HCT116 (cell line): ENCODE measurements at regions not wholly inside any gene's neighbourhood (a gene's known extent, or its start where the extent isn't known, plus 50 kb on each side); places are given as distances from the start of the nearest gene placed in this dataset.

ENCODE experiments used
- ATAC-seq: fragments of 200-7000 bp; cut with Tn5 transposase; 2 replicates; pipeline ENCODE4 v1.9.1; 2020; ENCODE audit warnings: mild to moderate bottlenecking, moderate library complexity
- BruUV-seq: library from RNA; stranded (reverse); fragments of 400-500 nt; replicated peaks from 2 replicates; lab custom pipeline; 2021; lab: Mats Ljungman, UMichigan
- CTCF ChIA-PET: fragments of 300-600 bp; sonication (Branson Sonifier 250); formaldehyde crosslinking; loops from one replicate; lab custom pipeline; 2021; ENCODE audit warnings: antibody characterized with exemption; lab: Charles Lee
- POLR2A ChIA-PET: fragments of 300-600, 350-600 bp; sonication (Branson Sonifier 250); formaldehyde crosslinking; loops from one replicate; lab custom pipeline; 2021; ENCODE audit warnings: antibody characterized with exemption; lab: Charles Lee
- RAD21 ChIA-PET, 2 experiments: fragments of 300-600 bp; sonication (Branson Sonifier 250); formaldehyde crosslinking; loops; one replicate each; lab custom pipeline; 2023; ENCODE audit warnings: low total read pairs in 2 of 2; ENCODE audit not compliant: uncharacterized antibody in 2 of 2, unreplicated experiment in 2 of 2, low non-redundant PET in 1 of 2; lab: Charles Lee
- DNase-seq: peaks from one replicate; pipeline ENCODE4 v3.0.0-alpha.2; 2010; ENCODE audit warnings: low read depth, low spot score
- H2AFZ ChIP-seq: fragments of 200-600 bp; shearing (Covaris generic), sonication (generic); 2 replicates; pipeline ENCODE4 v1.6.1; 2017; ENCODE audit warnings: low read depth, mixed run types, mixed read lengths, antibody characterized with exemption, low read length; ENCODE audit not compliant: poor library complexity, severe bottlenecking
- H3K27ac ChIP-seq: 2 replicates; pipeline ENCODE4 v1.5.1; 2012; ENCODE audit warnings: low read depth, low read length
- H3K27me3 ChIP-seq: fragments of 200-600 bp; sonication (generic); 2 replicates; pipeline ENCODE4 v1.6.1; 2016; ENCODE audit warnings: mixed run types, low read length, mixed read lengths; ENCODE audit not compliant: insufficient read depth
- H3K36me3 ChIP-seq, 2 experiments: fragments of 200-500 bp in 1 of 2; fragments of 200-600 bp in 1 of 2; sonication (Bioruptor generic) in 1 of 2; sonication (generic) in 1 of 2; 2 replicates each; pipeline versions ENCODE4 v1.5.1 to v1.6.1; 2014 to 2016; ENCODE audit warnings: low read length in 2 of 2, inconsistent platforms in 1 of 2, mixed read lengths in 1 of 2, mixed run types in 1 of 2; ENCODE audit not compliant: insufficient read depth in 2 of 2, control insufficient read depth in 1 of 2
- H3K4me1 ChIP-seq, 2 experiments: fragments of 200-600 bp in 1 of 2; sonication (generic) in 1 of 2; 2 replicates each; pipeline versions ENCODE4 v1.5.1 to v1.6.1; 2012 to 2017; ENCODE audit warnings: low read length in 2 of 2, inconsistent platforms in 1 of 2, mild to moderate bottlenecking in 1 of 2, mixed read lengths in 1 of 2, mixed run types in 1 of 2, moderate library complexity in 1 of 2; ENCODE audit not compliant: insufficient read depth in 2 of 2, control insufficient read depth in 1 of 2
- H3K4me2 ChIP-seq: fragments of 200-600 bp; sonication (generic); 2 replicates; pipeline ENCODE4 v1.6.1; 2017; ENCODE audit warnings: mixed run types, low read length, mixed read lengths
- H3K4me3 ChIP-seq, 2 experiments: fragments of 200-600 bp in 1 of 2; sonication (generic) in 1 of 2; replicated peaks in 1 of 2; 2 replicates each; pipeline ENCODE4 v1.5.1; 2011 to 2016; ENCODE audit warnings: low read length in 2 of 2, control low read depth in 1 of 2, low read depth in 1 of 2, mild to moderate bottlenecking in 1 of 2, mixed read lengths in 1 of 2, mixed run types in 1 of 2
- H3K79me2 ChIP-seq: fragments of 200-600 bp; sonication (generic); 2 replicates; pipeline ENCODE4 v1.6.1; 2017; ENCODE audit warnings: mild to moderate bottlenecking, mixed run types, low read length, moderate library complexity, mixed read lengths; ENCODE audit not compliant: insufficient read depth
- H3K9ac ChIP-seq: fragments of 200-600 bp; sonication (generic); 2 replicates; pipeline ENCODE4 v1.6.1; 2016; ENCODE audit warnings: low read length, mixed read lengths
- H3K9me2 ChIP-seq: fragments of 200-600 bp; sonication (generic), shearing (Covaris generic); 2 replicates; pipeline ENCODE4 v1.6.1; 2017; ENCODE audit warnings: mixed run types, mild to moderate bottlenecking, moderate library complexity; ENCODE audit not compliant: insufficient read depth
- H3K9me3 ChIP-seq, 2 experiments: fragments of 200-500 bp in 1 of 2; fragments of 200-600 bp in 1 of 2; sonication (Bioruptor generic) in 1 of 2; sonication (generic) in 1 of 2; 2 replicates each; pipeline ENCODE4 v1.6.1; 2014 to 2017; ENCODE audit warnings: low read length in 2 of 2, mixed read lengths in 2 of 2, inconsistent platforms in 1 of 2, low read depth in 1 of 2, mild to moderate bottlenecking in 1 of 2, mixed run types in 1 of 2, moderate library complexity in 1 of 2; ENCODE audit not compliant: control insufficient read depth in 1 of 2, insufficient read depth in 1 of 2
- H4K20me1 ChIP-seq: fragments of 200-600 bp; sonication (generic), shearing (Covaris generic); 2 replicates; pipeline ENCODE4 v1.6.1; 2017; ENCODE audit warnings: mixed run types, mild to moderate bottlenecking, moderate library complexity; ENCODE audit not compliant: insufficient read depth
- ATF3 ChIP-seq: IDR thresholded peaks from 2 replicates; pipeline ENCODE4 v1.6.1; 2012
- CBX3 ChIP-seq: IDR thresholded peaks from 2 replicates; pipeline ENCODE4 v1.6.1; 2012; ENCODE audit warnings: low read depth
- CEBPB ChIP-seq: IDR thresholded peaks from 2 replicates; pipeline ENCODE4 v1.6.1; 2012; ENCODE audit warnings: low read depth
- CTCF ChIP-seq, 3 experiments: fragments of 200-600 bp in 1 of 3; sonication (generic) in 1 of 3; IDR thresholded peaks in 2 of 3; conservative IDR thresholded peaks in 1 of 3; 2 replicates each; pipeline ENCODE4 v1.5.1; 2012 to 2017; ENCODE audit warnings: low read depth in 2 of 3, low read length in 2 of 3, antibody characterized with exemption in 1 of 3, borderline replicate concordance in 1 of 3, control low read depth in 1 of 3, mild to moderate bottlenecking in 1 of 3, mixed read lengths in 1 of 3, mixed run types in 1 of 3, moderate library complexity in 1 of 3; ENCODE audit not compliant: insufficient read depth in 1 of 3
- EGR1 ChIP-seq: IDR thresholded peaks from 2 replicates; pipeline ENCODE4 v1.6.1; 2012; ENCODE audit warnings: low read depth
- EZH2phosphoT487 ChIP-seq: fragments of 200-600 bp; IDR thresholded peaks from 2 replicates; pipeline ENCODE4 v1.6.1; 2018; ENCODE audit warnings: antibody characterized with exemption, borderline replicate concordance
- JUND ChIP-seq: IDR thresholded peaks from 2 replicates; pipeline ENCODE4 v1.6.1; 2012
- MAX ChIP-seq: IDR thresholded peaks from 2 replicates; pipeline ENCODE4 v1.6.1; 2012
- POLR2AphosphoS5 ChIP-seq: IDR thresholded peaks from 2 replicates; pipeline ENCODE4 v1.6.1; 2011; ENCODE audit warnings: mild to moderate bottlenecking, low read depth, low read length, moderate library complexity
- RAD21 ChIP-seq: IDR thresholded peaks from 2 replicates; pipeline ENCODE4 v1.6.1; 2012; ENCODE audit warnings: low read depth, mild to moderate bottlenecking
- REST ChIP-seq: IDR thresholded peaks from 2 replicates; pipeline ENCODE4 v1.6.1; 2012; ENCODE audit warnings: low read depth
- SIN3A ChIP-seq: IDR thresholded peaks from 2 replicates; pipeline ENCODE4 v1.6.1; 2012; ENCODE audit warnings: low read depth
- YY1 ChIP-seq: IDR thresholded peaks from 2 replicates; pipeline ENCODE4 v1.6.1; 2011; ENCODE audit warnings: low read length, low read depth, moderate library complexity, mild to moderate bottlenecking; ENCODE audit not compliant: insufficient replicate concordance; ENCODE audit errors: extremely low read depth
- intact Hi-C: fragments of 100-400 bp; cut with micrococcal nuclease; formaldehyde crosslinking; loops from 2 replicates; pipeline ENCODE4 v1.10.0; 2022

GRCh38 chr11:31879681-31880080 lies 68.6 kb upstream of the PAX6 start:
- H3K79me2 ChIP-seq: no peaks in the 10 kb centered on the region
- no peak overlapping the region for H3K4me3 ChIP-seq
- no peaks in the 10 kb centered on the region for H3K36me3 ChIP-seq
- no peaks in the 10 kb centered on the region for H3K9me3 ChIP-seq
- no peak for TF ChIP-seq RAD21
- TF ChIP-seq YY1: no peak
- no peak for TF ChIP-seq MAX
- ChIA-PET CTCF (no interaction called here), RAD21 (no interaction called here), POLR2A (no interaction called here)
- no peaks in the 10 kb centered on the region for H3K9me2 ChIP-seq
- no TSS peak for BruUV-seq
- peaks cover 14% of the 10 kb centered on the region; the same call in 1 of the 2 replicates for H3K27me3 ChIP-seq
- no peak for ATAC-seq
- no peaks in the 10 kb centered on the region for H3K4me1 ChIP-seq
- H3K4me2 ChIP-seq: no peak overlapping the region
- H3K9ac ChIP-seq: no peak overlapping the region
- no peak overlapping the region for H3K27ac ChIP-seq
- intact Hi-C loops: no loop called here
- no peak overlapping the region for H2AFZ ChIP-seq
- no peaks in the 10 kb centered on the region for H4K20me1 ChIP-seq
- no peak for DNase-seq

- peaks cover 10% of the 10 kb centered on the region; the same call in 1 of the 2 replicates for H3K27me3 ChIP-seq
- ChIA-PET CTCF (no interaction called here), RAD21 (no interaction called here), POLR2A (no interaction called here)
- no peak overlapping the region for H3K27ac ChIP-seq
- DNase-seq (no peak), ATAC-seq (no peak)
- no TSS peak for BruUV-seq
- H4K20me1 ChIP-seq: no peaks in the 10 kb centered on the region
- H3K4me3 ChIP-seq: no peak overlapping the region
- H3K9me3 ChIP-seq: no peaks in the 10 kb centered on the region
- no peaks in the 10 kb centered on the region for H3K36me3 ChIP-seq
- intact Hi-C loops: no loop called here
- H3K9ac ChIP-seq: no peak overlapping the region
- H3K4me2 ChIP-seq: no peak overlapping the region
- no peaks in the 10 kb centered on the region for H3K79me2 ChIP-seq
- no peaks in the 10 kb centered on the region for H3K9me2 ChIP-seq
- no peaks in the 10 kb centered on the region for H3K4me1 ChIP-seq
- no peak overlapping the region for H2AFZ ChIP-seq
- TF ChIP-seq JUND (no peak), SIN3A (no peak), CBX3 (no peak), EZH2phosphoT487 (no peak), POLR2AphosphoS5 (no peak), MAX (no peak), CEBPB (no peak), CTCF (IDR thresholded peaks at IDR 0.05 in 2 of 3, conservative IDR thresholded peaks at IDR 0.05 in 1 of 3; ENCODE audit: borderline replicate concordance in 1 of 3, insufficient read depth in 1 of 3, low read depth in 2 of 3, low read length in 2 of 3) (no peak), REST (no peak), ATF3 (no peak), RAD21 (no peak), EGR1 (no peak)
Measured at GRCh38 chr11:31877863-31878262, 66.7 kb upstream of the PAX6 start.
